ENCODE measurements at regions not wholly inside any gene's neighbourhood (a gene's known extent, or its start where the extent isn't known, plus 50 kb on each side); places are given as distances from the start of the nearest gene placed in this dataset.
"Not testable (repeated sequence)": the region's sequence is repeated elsewhere in the genome, so short reads cannot be mapped to it uniquely, and the experiment has no call there.

DNA sequence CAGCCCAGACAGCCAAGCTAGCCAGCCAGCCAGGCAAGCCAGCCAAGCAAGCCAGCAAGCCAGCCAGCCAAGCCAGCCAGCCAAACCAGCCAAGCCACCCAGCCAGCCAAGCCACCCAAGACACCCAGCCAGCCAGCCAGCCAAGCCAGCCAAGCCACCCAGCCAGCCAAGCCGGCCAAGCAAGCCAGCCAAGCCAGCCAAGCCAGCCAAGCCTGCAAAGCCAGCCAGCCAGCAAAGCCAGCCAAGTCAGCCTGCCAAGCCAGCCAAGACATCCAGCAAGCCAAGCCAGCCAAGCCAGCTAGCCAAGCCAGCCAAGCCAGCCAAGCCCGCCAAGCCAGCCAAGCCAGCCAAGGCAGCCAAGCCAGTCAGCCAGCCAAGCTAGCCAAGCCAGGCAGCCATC lies 1606.2 kb downstream of the RPIA start:
- TF ChIP-seq HDAC2 (IDR thresholded peaks at IDR 0.05); EZH2 (IDR thresholded peaks at IDR 0.05; ENCODE audit: borderline replicate concordance, control insufficient read depth, low read depth, low read length); BACH1 (IDR thresholded peaks at IDR 0.05; ENCODE audit: borderline replicate concordance); POLR2AphosphoS5 (IDR thresholded peaks at IDR 0.05; ENCODE audit: low read length): not testable (repeated sequence)
- TF ChIP-seq, protein P1, sequence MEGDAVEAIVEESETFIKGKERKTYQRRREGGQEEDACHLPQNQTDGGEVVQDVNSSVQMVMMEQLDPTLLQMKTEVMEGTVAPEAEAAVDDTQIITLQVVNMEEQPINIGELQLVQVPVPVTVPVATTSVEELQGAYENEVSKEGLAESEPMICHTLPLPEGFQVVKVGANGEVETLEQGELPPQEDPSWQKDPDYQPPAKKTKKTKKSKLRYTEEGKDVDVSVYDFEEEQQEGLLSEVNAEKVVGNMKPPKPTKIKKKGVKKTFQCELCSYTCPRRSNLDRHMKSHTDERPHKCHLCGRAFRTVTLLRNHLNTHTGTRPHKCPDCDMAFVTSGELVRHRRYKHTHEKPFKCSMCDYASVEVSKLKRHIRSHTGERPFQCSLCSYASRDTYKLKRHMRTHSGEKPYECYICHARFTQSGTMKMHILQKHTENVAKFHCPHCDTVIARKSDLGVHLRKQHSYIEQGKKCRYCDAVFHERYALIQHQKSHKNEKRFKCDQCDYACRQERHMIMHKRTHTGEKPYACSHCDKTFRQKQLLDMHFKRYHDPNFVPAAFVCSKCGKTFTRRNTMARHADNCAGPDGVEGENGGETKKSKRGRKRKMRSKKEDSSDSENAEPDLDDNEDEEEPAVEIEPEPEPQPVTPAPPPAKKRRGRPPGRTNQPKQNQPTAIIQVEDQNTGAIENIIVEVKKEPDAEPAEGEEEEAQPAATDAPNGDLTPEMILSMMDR (IDR thresholded peaks at IDR 0.05 in 2 of 3, conservative IDR thresholded peaks at IDR 0.05 in 1 of 3; ENCODE audit: control insufficient read depth in 2 of 3, extremely low read depth in 1 of 3, insufficient read depth in 1 of 3, low read depth in 3 of 3, low read length in 3 of 3) = not testable (repeated sequence)

Measured in GM12878 (cell line).